ENCODE measurements at regions not wholly inside any gene's neighbourhood (a gene's known extent, or its start where the extent isn't known, plus 50 kb on each side); places are given as distances from the start of the nearest gene placed in this dataset.

DNA sequence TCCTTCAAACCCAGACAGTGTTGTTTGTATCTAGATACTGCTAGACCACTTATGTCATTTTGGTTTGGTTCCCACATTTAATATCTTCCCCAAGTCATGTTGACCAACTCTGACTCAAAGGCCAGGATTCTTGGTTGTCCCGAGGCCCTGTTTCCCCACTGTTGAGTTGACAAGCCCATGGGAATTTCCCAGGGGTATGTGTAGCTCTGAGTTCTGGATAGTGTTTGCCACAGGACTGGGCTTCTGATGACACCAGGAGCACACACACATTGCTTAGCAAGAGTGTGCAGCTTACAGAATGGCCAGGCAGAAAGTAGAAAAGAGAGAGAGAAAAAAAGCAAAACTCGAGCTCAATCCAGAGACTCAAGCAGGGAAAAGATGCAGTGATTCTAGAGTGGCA lies 214.4 kb downstream of the NXNL2 start:
- TF ChIP-seq SMC3 (IDR thresholded peaks at IDR 0.05; ENCODE audit: low read depth, low read length) (no peak), CEBPB (IDR thresholded peaks at IDR 0.05; ENCODE audit: low read depth, low read length) (peak; percentile 58), MAFK (IDR thresholded peaks at IDR 0.05; ENCODE audit: low read depth, low read length) (no peak), POLR2A (IDR thresholded peaks at IDR 0.05; ENCODE audit: low read depth, low read length) (no peak; the same call in 1 of the 2 replicates), RCOR1 (IDR thresholded peaks at IDR 0.05; ENCODE audit: insufficient replicate concordance, low read length) (no peak), NFE2L2 (IDR thresholded peaks at IDR 0.05; ENCODE audit: low read depth, low read length) (peak; percentile 39; the same call in 1 of the 2 replicates), FOS (IDR thresholded peaks at IDR 0.05; ENCODE audit: low read depth, low read length) (peak; percentile 62; the same call in 1 of the 2 replicates)
- TF ChIP-seq, protein P1, sequence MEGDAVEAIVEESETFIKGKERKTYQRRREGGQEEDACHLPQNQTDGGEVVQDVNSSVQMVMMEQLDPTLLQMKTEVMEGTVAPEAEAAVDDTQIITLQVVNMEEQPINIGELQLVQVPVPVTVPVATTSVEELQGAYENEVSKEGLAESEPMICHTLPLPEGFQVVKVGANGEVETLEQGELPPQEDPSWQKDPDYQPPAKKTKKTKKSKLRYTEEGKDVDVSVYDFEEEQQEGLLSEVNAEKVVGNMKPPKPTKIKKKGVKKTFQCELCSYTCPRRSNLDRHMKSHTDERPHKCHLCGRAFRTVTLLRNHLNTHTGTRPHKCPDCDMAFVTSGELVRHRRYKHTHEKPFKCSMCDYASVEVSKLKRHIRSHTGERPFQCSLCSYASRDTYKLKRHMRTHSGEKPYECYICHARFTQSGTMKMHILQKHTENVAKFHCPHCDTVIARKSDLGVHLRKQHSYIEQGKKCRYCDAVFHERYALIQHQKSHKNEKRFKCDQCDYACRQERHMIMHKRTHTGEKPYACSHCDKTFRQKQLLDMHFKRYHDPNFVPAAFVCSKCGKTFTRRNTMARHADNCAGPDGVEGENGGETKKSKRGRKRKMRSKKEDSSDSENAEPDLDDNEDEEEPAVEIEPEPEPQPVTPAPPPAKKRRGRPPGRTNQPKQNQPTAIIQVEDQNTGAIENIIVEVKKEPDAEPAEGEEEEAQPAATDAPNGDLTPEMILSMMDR (conservative IDR thresholded peaks at IDR 0.05; ENCODE audit: low read depth, low read length) = no peak

All from IMR-90 (cell line).